ENCODE measurements at regions not wholly inside any gene's neighbourhood (a gene's known extent, or its start where the extent isn't known, plus 50 kb on each side); places are given as distances from the start of the nearest gene placed in this dataset.

DNA sequence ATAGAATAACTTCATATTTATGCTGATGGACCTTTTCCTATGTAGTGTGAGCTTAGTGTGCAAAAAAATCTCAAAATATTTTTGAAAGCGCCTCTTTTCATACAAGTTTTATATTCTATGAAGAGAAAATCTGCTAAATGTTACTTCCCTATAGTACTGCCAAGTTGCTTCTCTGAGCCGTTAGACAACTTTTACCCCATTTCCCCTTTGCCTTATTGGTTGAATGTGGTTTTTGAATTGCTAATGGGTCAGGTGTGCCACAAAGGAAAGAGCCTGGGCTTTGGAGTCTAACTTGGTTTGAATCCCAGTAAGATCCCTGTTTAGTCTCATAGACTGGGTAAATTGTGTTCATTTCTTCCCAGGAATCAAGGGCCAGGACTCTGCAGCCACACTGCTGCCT lies 261.5 kb downstream of the SNX10 start:
- TF ChIP-seq, protein P1, sequence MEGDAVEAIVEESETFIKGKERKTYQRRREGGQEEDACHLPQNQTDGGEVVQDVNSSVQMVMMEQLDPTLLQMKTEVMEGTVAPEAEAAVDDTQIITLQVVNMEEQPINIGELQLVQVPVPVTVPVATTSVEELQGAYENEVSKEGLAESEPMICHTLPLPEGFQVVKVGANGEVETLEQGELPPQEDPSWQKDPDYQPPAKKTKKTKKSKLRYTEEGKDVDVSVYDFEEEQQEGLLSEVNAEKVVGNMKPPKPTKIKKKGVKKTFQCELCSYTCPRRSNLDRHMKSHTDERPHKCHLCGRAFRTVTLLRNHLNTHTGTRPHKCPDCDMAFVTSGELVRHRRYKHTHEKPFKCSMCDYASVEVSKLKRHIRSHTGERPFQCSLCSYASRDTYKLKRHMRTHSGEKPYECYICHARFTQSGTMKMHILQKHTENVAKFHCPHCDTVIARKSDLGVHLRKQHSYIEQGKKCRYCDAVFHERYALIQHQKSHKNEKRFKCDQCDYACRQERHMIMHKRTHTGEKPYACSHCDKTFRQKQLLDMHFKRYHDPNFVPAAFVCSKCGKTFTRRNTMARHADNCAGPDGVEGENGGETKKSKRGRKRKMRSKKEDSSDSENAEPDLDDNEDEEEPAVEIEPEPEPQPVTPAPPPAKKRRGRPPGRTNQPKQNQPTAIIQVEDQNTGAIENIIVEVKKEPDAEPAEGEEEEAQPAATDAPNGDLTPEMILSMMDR (conservative IDR thresholded peaks at IDR 0.05 in 1 of 2, IDR thresholded peaks at IDR 0.05 in 1 of 2; ENCODE audit: extremely low read depth in 1 of 2, insufficient read depth in 1 of 2, low read depth in 1 of 2, low read length in 2 of 2): no peak
- no peak for TF ChIP-seq EZH2 (IDR thresholded peaks at IDR 0.05; ENCODE audit: borderline replicate concordance, low read length)
